Mesendoderm (in vitro differentiated cells): ENCODE measurements at regions not wholly inside any gene's neighbourhood (a gene's known extent, or its start where the extent isn't known, plus 50 kb on each side); places are given as distances from the start of the nearest gene placed in this dataset.

Experiments used
- DNase-seq: peaks from one replicate; pipeline ENCODE4 v3.0.0; 2013
- H2AK5ac ChIP-seq: 2 replicates; pipeline ENCODE4 v1.6.1; 2013; ENCODE audit warnings: low read length, inconsistent platforms
- H2BK120ac ChIP-seq: 2 replicates; pipeline ENCODE4 v1.6.1; 2013; ENCODE audit warnings: low read depth, mild to moderate bottlenecking, low read length, moderate library complexity, mixed read lengths
- H2BK15ac ChIP-seq: replicated peaks from 2 replicates; pipeline ENCODE4 v1.6.1; 2013; ENCODE audit warnings: low read depth, mild to moderate bottlenecking, moderate library complexity
- H2BK5ac ChIP-seq: 2 replicates; pipeline ENCODE4 v1.6.1; 2013; ENCODE audit warnings: low read length, inconsistent platforms
- H3K18ac ChIP-seq: 2 replicates; pipeline ENCODE4 v1.6.1; 2013; ENCODE audit warnings: mild to moderate bottlenecking, low read length, mixed read lengths
- H3K23ac ChIP-seq: one replicate; pipeline ENCODE4 v1.6.1; 2013; ENCODE audit warnings: low read length
- H3K27ac ChIP-seq: 2 replicates; pipeline ENCODE4 v1.5.1; 2013; ENCODE audit warnings: low read depth, mild to moderate bottlenecking, inconsistent platforms, low read length, moderate library complexity
- H3K27me3 ChIP-seq: 2 replicates; pipeline ENCODE4 v1.6.1; 2013; ENCODE audit warnings: low read length, control low read depth, mild to moderate bottlenecking, inconsistent platforms; ENCODE audit not compliant: insufficient read depth, poor library complexity
- H3K36me3 ChIP-seq: 2 replicates; pipeline ENCODE4 v1.6.1; 2013; ENCODE audit warnings: low read length, inconsistent platforms; ENCODE audit not compliant: control insufficient read depth, insufficient read depth
- H3K4ac ChIP-seq: one replicate; pipeline ENCODE4 v1.6.1; 2013; ENCODE audit warnings: low read depth, mild to moderate bottlenecking, low read length, moderate library complexity
- H3K4me1 ChIP-seq: 2 replicates; pipeline ENCODE4 v1.6.1; 2013; ENCODE audit warnings: low read depth, low read length, inconsistent platforms; ENCODE audit not compliant: control insufficient read depth
- H3K4me2 ChIP-seq: 2 replicates; pipeline ENCODE4 v1.6.1; 2013; ENCODE audit warnings: low read length
- H3K4me3 ChIP-seq: 2 replicates; pipeline ENCODE4 v1.5.1; 2013; ENCODE audit warnings: mild to moderate bottlenecking, low read length
- H3K56ac ChIP-seq: one replicate; pipeline ENCODE4 v1.6.1; 2013; ENCODE audit warnings: low read length
- H3K79me1 ChIP-seq: 2 replicates; pipeline ENCODE4 v1.6.1; 2013; ENCODE audit warnings: low read length, inconsistent platforms
- H3K79me2 ChIP-seq: 2 replicates; pipeline ENCODE4 v1.6.1; 2013; ENCODE audit warnings: mild to moderate bottlenecking, low read length; ENCODE audit not compliant: control insufficient read depth, insufficient read depth
- H3K9ac ChIP-seq: 2 replicates; pipeline ENCODE4 v1.6.1; 2013; ENCODE audit warnings: low read length, inconsistent platforms
- H4K5ac ChIP-seq: one replicate; pipeline ENCODE4 v1.6.1; 2013; ENCODE audit warnings: low read length
- H4K8ac ChIP-seq: one replicate; pipeline ENCODE4 v1.6.1; 2013; ENCODE audit warnings: low read depth, mild to moderate bottlenecking, control low read depth, low read length, moderate library complexity
- WGBS: extraction: QIAGEN DNeasy Blood & Tissue Kit; methylation state at CpG from one replicate; pipeline ENCODE4 v1.1.7; 2013; ENCODE audit warnings: low lambda C conversion rate, missing lambda C conversion rate; ENCODE audit not compliant: insufficient coverage; ENCODE audit errors: extremely low coverage; 5-methylcytosine and 5-hydroxymethylcytosine counted together

DNA sequence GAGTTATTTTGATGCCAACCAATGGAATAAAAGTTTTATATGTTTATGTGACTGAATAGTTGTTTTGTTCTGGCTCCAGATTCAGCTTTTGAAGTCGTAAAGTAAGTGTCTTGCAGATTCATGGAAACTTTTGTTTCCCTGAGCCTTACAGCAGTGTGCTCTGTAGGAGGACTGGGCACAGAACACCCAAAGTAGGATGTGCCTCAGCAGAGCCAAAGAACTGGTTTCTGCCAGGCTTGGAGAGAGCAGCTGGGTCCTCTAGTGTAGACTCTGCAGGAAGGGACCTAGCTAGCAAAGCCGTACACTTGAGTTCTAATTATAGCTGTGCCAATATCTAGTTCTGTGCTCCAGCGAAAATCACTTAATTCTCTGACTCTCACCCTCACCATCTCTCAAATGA, 261.2 kb upstream of the DNAJC19 start:
- Histone ChIP-seq H4K8ac (no peak overlapping the region), H3K23ac (no peak overlapping the region), H3K79me2 (no peaks in the 10 kb centered on the region), H3K36me3 (no peaks in the 10 kb centered on the region), H3K9ac (no peak overlapping the region), H2BK5ac (no peak overlapping the region), H3K4me3 (no peak overlapping the region), H2BK15ac (no peak overlapping the region), H2AK5ac (no peak overlapping the region), H3K79me1 (no peaks in the 10 kb centered on the region), H3K4me2 (no peak overlapping the region), H3K27me3 (no peaks in the 10 kb centered on the region), H3K27ac (no peak overlapping the region), H3K56ac (no peak overlapping the region), H2BK120ac (no peak overlapping the region), H4K5ac (no peak overlapping the region), H3K4me1 (no peaks in the 10 kb centered on the region), H3K18ac (no peak overlapping the region), H3K4ac (no peak overlapping the region)
- DNase-seq = no peak
- WGBS = no CpG with 5 or more reads among the region's 3 CpGs

DNA sequence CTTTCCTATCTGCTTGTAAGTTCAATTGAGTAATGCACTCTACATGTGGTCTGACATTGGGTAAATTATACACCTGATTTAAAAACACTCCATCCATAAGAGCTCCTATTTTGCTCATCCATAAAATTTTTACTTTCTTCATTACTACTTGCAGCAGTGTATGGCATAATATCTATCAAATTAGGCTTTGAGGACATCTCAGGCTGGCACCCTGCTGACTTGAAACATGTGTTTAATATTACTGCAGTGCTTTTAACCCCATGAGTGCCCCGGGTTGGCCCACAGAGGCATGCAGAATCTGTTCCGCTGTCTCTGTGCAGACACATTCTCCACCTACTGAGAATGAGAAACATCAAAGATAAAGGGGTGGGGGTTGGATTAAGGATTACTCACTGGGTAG, 249.9 kb upstream of the DNAJC19 start:
- no peak overlapping the region for H3K4ac ChIP-seq
- no CpG with 5 or more reads among the region's 2 CpGs for WGBS
- no peak overlapping the region for H2AK5ac ChIP-seq
- no peak overlapping the region for H2BK15ac ChIP-seq
- no peaks in the 10 kb centered on the region for H3K79me2 ChIP-seq
- no peak overlapping the region for H2BK120ac ChIP-seq
- H3K4me1 ChIP-seq = no peaks in the 10 kb centered on the region
- no peak overlapping the region for H4K5ac ChIP-seq
- no peak overlapping the region for H3K18ac ChIP-seq
- H3K27ac ChIP-seq = no peak overlapping the region
- H3K4me3 ChIP-seq = no peak overlapping the region
- DNase-seq = no peak
- H3K56ac ChIP-seq = no peak overlapping the region
- H3K27me3 ChIP-seq = no peaks in the 10 kb centered on the region
- H2BK5ac ChIP-seq = no peak overlapping the region
- H3K23ac ChIP-seq = no peak overlapping the region
- no peak overlapping the region for H3K4me2 ChIP-seq
- H3K9ac ChIP-seq = no peak overlapping the region
- H4K8ac ChIP-seq = no peak overlapping the region
- H3K79me1 ChIP-seq = no peaks in the 10 kb centered on the region
- no peaks in the 10 kb centered on the region for H3K36me3 ChIP-seq

DNA sequence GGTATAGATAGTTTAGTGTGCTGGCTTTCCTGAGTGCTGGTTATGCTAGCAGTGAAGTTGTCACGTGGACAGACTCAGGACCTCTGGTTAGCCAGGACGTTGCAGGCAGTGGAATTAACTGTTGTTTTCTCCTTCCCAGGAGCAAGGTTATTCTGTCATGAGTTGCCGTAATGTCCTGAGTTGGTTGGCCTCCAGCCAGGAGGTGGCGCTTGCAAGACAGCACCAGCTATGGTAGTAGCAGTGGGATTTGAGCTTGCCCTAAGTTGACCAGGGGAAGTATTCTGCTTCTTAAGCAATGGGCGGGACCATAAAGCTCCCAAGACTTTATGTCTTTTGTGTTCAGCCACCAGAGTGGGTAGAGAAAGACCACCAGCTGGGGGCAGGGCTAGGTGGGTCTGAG, 240.7 kb upstream of the DNAJC19 start:
- H4K5ac ChIP-seq = no peak overlapping the region
- H3K9ac ChIP-seq = no peak overlapping the region
- no peaks in the 10 kb centered on the region for H3K27me3 ChIP-seq
- H3K4me1 ChIP-seq = no peaks in the 10 kb centered on the region
- DNase-seq = peak; percentile 51
- H3K4me2 ChIP-seq = no peak overlapping the region
- no peak overlapping the region for H3K27ac ChIP-seq
- no CpG with 5 or more reads among the region's 5 CpGs for WGBS
- no peaks in the 10 kb centered on the region for H3K36me3 ChIP-seq
- no peak overlapping the region for H2AK5ac ChIP-seq
- no peak overlapping the region for H3K4me3 ChIP-seq
- no peaks in the 10 kb centered on the region for H3K79me2 ChIP-seq
- H3K79me1 ChIP-seq = no peaks in the 10 kb centered on the region
- H2BK5ac ChIP-seq = no peak overlapping the region
- H2BK15ac ChIP-seq = no peak overlapping the region
- no peak overlapping the region for H3K56ac ChIP-seq
- no peak overlapping the region for H3K18ac ChIP-seq
- no peak overlapping the region for H2BK120ac ChIP-seq
- no peak overlapping the region for H3K4ac ChIP-seq
- H4K8ac ChIP-seq = no peak overlapping the region
- H3K23ac ChIP-seq = no peak overlapping the region

DNA sequence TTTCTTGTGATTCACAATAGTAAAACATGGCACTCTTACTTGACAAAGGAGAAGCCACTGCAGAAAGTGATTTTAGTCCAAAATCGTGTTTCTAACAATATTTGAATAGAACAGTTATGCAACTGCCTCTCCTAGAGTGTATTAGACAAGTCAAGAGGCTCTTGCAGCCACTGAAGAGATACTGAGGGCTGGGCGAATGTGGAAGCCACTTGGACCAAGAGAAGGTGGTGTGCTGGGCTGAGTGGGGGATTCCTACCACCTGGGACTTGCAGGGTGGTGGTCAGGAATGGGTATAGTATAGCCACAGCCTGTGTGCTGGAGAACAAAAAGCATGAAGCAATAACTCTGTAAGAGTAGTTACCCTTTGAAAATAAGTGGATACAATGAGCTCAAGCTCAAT, 223.8 kb upstream of the DNAJC19 start:
- WGBS = no CpG with 5 or more reads among the region's 2 CpGs
- no peak overlapping the region for H3K4me3 ChIP-seq
- no peak overlapping the region for H2BK120ac ChIP-seq
- H3K36me3 ChIP-seq = no peaks in the 10 kb centered on the region
- H4K5ac ChIP-seq = no peak overlapping the region
- no peak overlapping the region for H3K9ac ChIP-seq
- H2AK5ac ChIP-seq = no peak overlapping the region
- no peaks in the 10 kb centered on the region for H3K27me3 ChIP-seq
- no peaks in the 10 kb centered on the region for H3K4me1 ChIP-seq
- no peak overlapping the region for H4K8ac ChIP-seq
- no peak overlapping the region for H3K56ac ChIP-seq
- no peak for DNase-seq
- H3K27ac ChIP-seq = no peak overlapping the region
- no peaks in the 10 kb centered on the region for H3K79me2 ChIP-seq
- no peak overlapping the region for H3K4me2 ChIP-seq
- no peak overlapping the region for H2BK15ac ChIP-seq
- no peak overlapping the region for H3K23ac ChIP-seq
- no peak overlapping the region for H2BK5ac ChIP-seq
- no peak overlapping the region for H3K4ac ChIP-seq
- H3K18ac ChIP-seq = no peak overlapping the region
- H3K79me1 ChIP-seq = no peaks in the 10 kb centered on the region

DNA sequence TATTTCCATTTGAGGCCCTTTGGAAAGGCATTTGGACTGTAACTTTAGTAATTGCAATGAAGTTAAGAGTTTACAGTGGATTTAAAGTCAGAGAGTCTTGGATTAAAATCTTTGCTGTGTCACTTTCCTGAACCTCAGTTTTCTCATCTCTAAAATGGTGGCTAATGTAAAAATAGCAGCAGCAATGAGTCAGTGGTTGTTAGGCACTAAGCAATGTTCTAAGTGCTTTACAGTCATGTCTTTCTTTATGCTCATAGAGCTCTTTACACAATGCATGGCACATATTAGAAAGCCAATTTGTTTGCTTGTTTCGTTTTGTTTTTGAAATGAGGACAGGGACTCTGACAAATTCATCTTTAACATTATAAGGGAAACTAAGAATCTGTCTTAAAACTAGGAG, 222.7 kb upstream of the DNAJC19 start:
- no peaks in the 10 kb centered on the region for H3K36me3 ChIP-seq
- H3K18ac ChIP-seq = no peak overlapping the region
- H2BK15ac ChIP-seq = no peak overlapping the region
- H3K23ac ChIP-seq = no peak overlapping the region
- H3K56ac ChIP-seq = no peak overlapping the region
- H3K27ac ChIP-seq = no peak overlapping the region
- H4K8ac ChIP-seq = no peak overlapping the region
- no peak overlapping the region for H2BK120ac ChIP-seq
- no peak overlapping the region for H3K9ac ChIP-seq
- no peak for DNase-seq
- no peak overlapping the region for H2BK5ac ChIP-seq
- H3K79me1 ChIP-seq = no peaks in the 10 kb centered on the region
- no peak overlapping the region for H3K4me3 ChIP-seq
- no peak overlapping the region for H2AK5ac ChIP-seq
- H3K27me3 ChIP-seq = no peaks in the 10 kb centered on the region
- H3K4me2 ChIP-seq = no peak overlapping the region
- no peak overlapping the region for H3K4ac ChIP-seq
- H3K4me1 ChIP-seq = no peaks in the 10 kb centered on the region
- no peak overlapping the region for H4K5ac ChIP-seq
- H3K79me2 ChIP-seq = no peaks in the 10 kb centered on the region
- WGBS = no CpG with 5 or more reads among the region's 1 CpG

DNA sequence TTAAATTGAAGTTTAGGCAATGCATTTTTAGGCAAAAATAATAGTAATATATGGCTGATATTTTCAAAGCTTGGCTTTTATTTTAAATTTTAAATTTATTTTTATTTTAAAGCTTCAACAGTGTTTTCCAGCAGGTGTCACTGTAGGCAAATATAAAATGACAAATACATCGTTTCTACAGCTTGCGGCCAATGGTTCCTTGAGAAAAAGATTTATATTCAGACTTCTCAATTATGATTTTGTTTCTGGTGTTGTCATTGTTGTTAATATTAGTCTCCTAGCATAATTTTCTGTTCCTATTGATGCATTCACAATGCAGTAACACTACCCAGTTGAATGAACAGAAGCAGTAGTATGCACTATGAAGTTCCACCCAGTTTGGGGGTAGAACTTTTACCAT, 220.7 kb upstream of the DNAJC19 start:
- no peaks in the 10 kb centered on the region for H3K27me3 ChIP-seq
- no peaks in the 10 kb centered on the region for H3K79me1 ChIP-seq
- H2BK15ac ChIP-seq = no peak overlapping the region
- no peak overlapping the region for H2BK5ac ChIP-seq
- no peaks in the 10 kb centered on the region for H3K36me3 ChIP-seq
- no peak overlapping the region for H2AK5ac ChIP-seq
- H3K4me2 ChIP-seq = no peak overlapping the region
- no peak overlapping the region for H2BK120ac ChIP-seq
- no peak overlapping the region for H4K5ac ChIP-seq
- peak; percentile 16 for DNase-seq
- H3K23ac ChIP-seq = no peak overlapping the region
- no peaks in the 10 kb centered on the region for H3K79me2 ChIP-seq
- no peak overlapping the region for H3K56ac ChIP-seq
- no peak overlapping the region for H3K18ac ChIP-seq
- H4K8ac ChIP-seq = no peak overlapping the region
- WGBS = no CpG with 5 or more reads among the region's 2 CpGs
- H3K4ac ChIP-seq = no peak overlapping the region
- H3K27ac ChIP-seq = no peak overlapping the region
- no peak overlapping the region for H3K9ac ChIP-seq
- no peaks in the 10 kb centered on the region for H3K4me1 ChIP-seq
- H3K4me3 ChIP-seq = no peak overlapping the region
